ENCODE measurements at regions not wholly inside any gene's neighbourhood (a gene's known extent, or its start where the extent isn't known, plus 50 kb on each side); places are given as distances from the start of the nearest gene placed in this dataset.

DNA sequence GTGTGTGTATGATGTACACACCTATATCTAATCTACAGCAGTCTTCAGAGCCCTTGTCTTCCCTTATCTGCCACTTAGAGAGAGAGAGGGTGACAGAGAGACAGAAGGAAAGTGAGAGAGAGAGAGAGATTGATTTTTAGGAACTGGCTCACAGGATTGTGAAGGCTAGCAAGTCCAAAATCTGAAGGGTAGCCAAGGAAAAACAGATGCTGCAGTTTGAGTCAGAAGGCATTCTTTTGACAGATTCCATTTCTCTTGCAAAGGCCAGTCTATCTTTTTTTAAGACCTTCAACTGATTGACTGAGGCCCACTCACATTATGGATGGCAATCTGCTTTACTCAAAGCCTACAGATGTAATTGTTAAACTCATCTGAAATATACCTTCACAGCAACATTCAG is 664.0 kb upstream of the IGFBP7 start:
- TF ChIP-seq, protein P1, sequence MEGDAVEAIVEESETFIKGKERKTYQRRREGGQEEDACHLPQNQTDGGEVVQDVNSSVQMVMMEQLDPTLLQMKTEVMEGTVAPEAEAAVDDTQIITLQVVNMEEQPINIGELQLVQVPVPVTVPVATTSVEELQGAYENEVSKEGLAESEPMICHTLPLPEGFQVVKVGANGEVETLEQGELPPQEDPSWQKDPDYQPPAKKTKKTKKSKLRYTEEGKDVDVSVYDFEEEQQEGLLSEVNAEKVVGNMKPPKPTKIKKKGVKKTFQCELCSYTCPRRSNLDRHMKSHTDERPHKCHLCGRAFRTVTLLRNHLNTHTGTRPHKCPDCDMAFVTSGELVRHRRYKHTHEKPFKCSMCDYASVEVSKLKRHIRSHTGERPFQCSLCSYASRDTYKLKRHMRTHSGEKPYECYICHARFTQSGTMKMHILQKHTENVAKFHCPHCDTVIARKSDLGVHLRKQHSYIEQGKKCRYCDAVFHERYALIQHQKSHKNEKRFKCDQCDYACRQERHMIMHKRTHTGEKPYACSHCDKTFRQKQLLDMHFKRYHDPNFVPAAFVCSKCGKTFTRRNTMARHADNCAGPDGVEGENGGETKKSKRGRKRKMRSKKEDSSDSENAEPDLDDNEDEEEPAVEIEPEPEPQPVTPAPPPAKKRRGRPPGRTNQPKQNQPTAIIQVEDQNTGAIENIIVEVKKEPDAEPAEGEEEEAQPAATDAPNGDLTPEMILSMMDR (IDR thresholded peaks at IDR 0.05), result no peak
- TF ChIP-seq POLR2AphosphoS5 (IDR thresholded peaks at IDR 0.05; ENCODE audit: insufficient read depth in 1 of 2, low read depth in 1 of 2), result no peak
